OCI-LY3 (cell line): ENCODE measurements at regions not wholly inside any gene's neighbourhood (a gene's known extent, or its start where the extent isn't known, plus 50 kb on each side); places are given as distances from the start of the nearest gene placed in this dataset.
A peak's percentile ranks its signal among the peaks of the same experiment; 100 is the strongest.

Source experiments
- H2AFZ ChIP-seq: fragments of 200-600, 300-600 bp; shearing (Covaris generic); 2 replicates; pipeline ENCODE4 v1.6.0; 2014; ENCODE audit warnings: antibody characterized with exemption, low read depth, low read length
- H3K27ac ChIP-seq: fragments of 200-600, 300-600 bp; sonication (generic); 2 replicates; pipeline ENCODE4 v1.5.1; 2014; ENCODE audit warnings: mild to moderate bottlenecking, low read length, moderate library complexity, mixed read lengths
- H3K27me3 ChIP-seq: fragments of 200-600, 300-600 bp; sonication (generic); 2 replicates; pipeline ENCODE4 v1.6.1; 2014; ENCODE audit warnings: low read depth, low read length, mixed read lengths
- H3K36me3 ChIP-seq: fragments of 200-600, 300-600 bp; sonication (generic); replicated peaks from 2 replicates; pipeline ENCODE3; 2014; ENCODE audit warnings: low read depth, low read length, mixed read lengths
- H3K4me1 ChIP-seq: fragments of 300-600, 200-600 bp; sonication (generic); 2 replicates; pipeline ENCODE4 v1.6.1; 2014; ENCODE audit warnings: low read length, mixed read lengths
- H3K4me2 ChIP-seq: fragments of 200-600, 300-600 bp; sonication (generic); 2 replicates; pipeline ENCODE4 v1.6.1; 2014; ENCODE audit warnings: low read length, mixed read lengths
- H3K4me3 ChIP-seq: fragments of 300-600, 200-600 bp; sonication (generic); 2 replicates; pipeline ENCODE4 v1.5.1; 2014; ENCODE audit warnings: antibody characterized with exemption, mild to moderate bottlenecking, low read length, moderate library complexity
- H3K79me2 ChIP-seq: fragments of 300-600, 200-600 bp; shearing (Covaris generic); 2 replicates; pipeline ENCODE4 v1.6.1; 2014; ENCODE audit warnings: mild to moderate bottlenecking, low read length, mixed read lengths
- H3K9ac ChIP-seq: fragments of 300-600, 200-600 bp; shearing (Covaris generic); 2 replicates; pipeline ENCODE4 v1.6.0; 2014; ENCODE audit warnings: mild to moderate bottlenecking, low read length, moderate library complexity
- H3K9me3 ChIP-seq: fragments of 200-600, 300-600 bp; shearing (Covaris generic); 2 replicates; pipeline ENCODE4 v1.6.1; 2014; ENCODE audit warnings: low read length, mixed read lengths; ENCODE audit not compliant: insufficient read depth
- H4K20me1 ChIP-seq: fragments of 200-600, 300-600 bp; sonication (generic); 2 replicates; pipeline ENCODE4 v1.6.1; 2016; ENCODE audit warnings: low read length, mixed read lengths; ENCODE audit not compliant: insufficient read depth
- CTCF ChIP-seq: fragments of 200-600, 300-600 bp; sonication (generic); IDR thresholded peaks from 2 replicates; pipeline ENCODE4 v1.5.1; 2014; ENCODE audit warnings: antibody characterized with exemption, low read length, low read depth
- EZH2phosphoT487 ChIP-seq: fragments of 200-600 bp; shearing (Covaris generic); IDR thresholded peaks from 2 replicates; pipeline ENCODE4 v1.6.1; 2018; ENCODE audit warnings: antibody characterized with exemption, mixed run types, low read depth

GRCh38 chrX:80285131-80285773, 135.0 kb upstream of the TENT5D start:
- Histone ChIP-seq H3K9ac (no peak overlapping the region), H4K20me1 (no peaks in the 10 kb centered on the region), H3K4me2 (no peak overlapping the region), H3K4me3 (no peak overlapping the region), H3K4me1 (no peaks in the 10 kb centered on the region), H3K27me3 (no peaks in the 10 kb centered on the region), H3K36me3 (no peaks in the 10 kb centered on the region), H3K79me2 (no peaks in the 10 kb centered on the region), H3K27ac (no peak overlapping the region), H3K9me3 (no peaks in the 10 kb centered on the region), H2AFZ (no peak overlapping the region)
- TF ChIP-seq EZH2phosphoT487 (no peak), CTCF (peak; percentile 68)

- Histone ChIP-seq H3K4me2 (no peak overlapping the region), H3K27me3 (no peaks in the 10 kb centered on the region), H2AFZ (no peak overlapping the region), H3K9ac (no peak overlapping the region), H3K4me1 (no peaks in the 10 kb centered on the region), H4K20me1 (no peaks in the 10 kb centered on the region), H3K27ac (no peak overlapping the region), H3K9me3 (no peaks in the 10 kb centered on the region), H3K36me3 (no peaks in the 10 kb centered on the region), H3K4me3 (no peak overlapping the region), H3K79me2 (no peaks in the 10 kb centered on the region)
- TF ChIP-seq CTCF (no peak), EZH2phosphoT487 (no peak)
Observed at GRCh38 chrX:80290834-80291233, 129.4 kb upstream of the TENT5D start.

GRCh38 chrX:80293354-80293753, 126.9 kb upstream of the TENT5D start:
- H4K20me1 ChIP-seq, result no peaks in the 10 kb centered on the region
- no peaks in the 10 kb centered on the region for H3K4me1 ChIP-seq
- no peak overlapping the region for H3K27ac ChIP-seq
- no peak overlapping the region for H3K4me2 ChIP-seq
- no peaks in the 10 kb centered on the region for H3K27me3 ChIP-seq
- no peaks in the 10 kb centered on the region for H3K9me3 ChIP-seq
- TF ChIP-seq EZH2phosphoT487, result no peak
- no peak for TF ChIP-seq CTCF
- H3K4me3 ChIP-seq, result no peak overlapping the region
- no peaks in the 10 kb centered on the region for H3K79me2 ChIP-seq
- no peak overlapping the region for H3K9ac ChIP-seq
- no peak overlapping the region for H2AFZ ChIP-seq
- H3K36me3 ChIP-seq, result no peaks in the 10 kb centered on the region

- TF ChIP-seq EZH2phosphoT487 (no peak), CTCF (no peak)
- Histone ChIP-seq H3K9me3 (no peaks in the 10 kb centered on the region), H3K27me3 (no peaks in the 10 kb centered on the region)
Observed at GRCh38 chrX:80306007-80306406, 114.2 kb upstream of the TENT5D start.

More at GRCh38 chrX:80306007-80306406, 114.2 kb upstream of the TENT5D start:
- Histone ChIP-seq H3K4me1 (no peaks in the 10 kb centered on the region), H3K9ac (no peak overlapping the region), H3K79me2 (no peaks in the 10 kb centered on the region), H2AFZ (no peak overlapping the region), H3K27ac (no peak overlapping the region), H3K4me2 (no peak overlapping the region), H3K36me3 (no peaks in the 10 kb centered on the region), H3K4me3 (no peak overlapping the region), H4K20me1 (no peaks in the 10 kb centered on the region)
